HepG2 (cell line): ENCODE measurements at regions not wholly inside any gene's neighbourhood (a gene's known extent, or its start where the extent isn't known, plus 50 kb on each side); places are given as distances from the start of the nearest gene placed in this dataset.

Source experiments
- ATAC-seq: fragments of 200-7000 bp; cut with Tn5 transposase; 3 replicates; pipeline ENCODE4 v1.9.1; 2020; ENCODE audit warnings: mild to moderate bottlenecking, moderate library complexity
- BruUV-seq: library from RNA; stranded (reverse); fragments of 400-500 nt; replicated peaks from 2 replicates; lab custom pipeline; 2021; lab: Mats Ljungman, UMichigan
- CTCF ChIA-PET: fragments of 300-600 bp; formaldehyde crosslinking; extraction: SDS; loops from one replicate; lab custom pipeline; 2021; ENCODE audit warnings: low total read pairs, inconsistent platforms, low intra/inter-chr PET ratio; lab: Yijun Ruan, JAX
- POLR2A ChIA-PET: fragments of 350-600 bp; sonication (Branson Sonifier 250); formaldehyde crosslinking; loops from one replicate; lab custom pipeline; 2020; ENCODE audit warnings: antibody characterized with exemption, inconsistent platforms; lab: Yijun Ruan, JAX
- DNase-seq: peaks from one replicate; pipeline ENCODE4 v3.0.0-alpha.2; 2015; ENCODE audit warnings: low spot score
- FAIRE-seq: peaks from 3 replicates; lab custom pipeline; 2011; peaks lifted over from hg19 to GRCh38; lab: Jason Lieb, UNC
- H2AFZ ChIP-seq: one replicate; pipeline ENCODE4 v1.6.1; 2011; ENCODE audit warnings: low read length, inconsistent platforms
- H3K27ac ChIP-seq: fragments of 300-600 bp; 3 replicates; pipeline ENCODE4 v1.8.0; 2011; ENCODE audit warnings: mixed run types, mild to moderate bottlenecking, mixed read lengths, low read length, inconsistent platforms; ENCODE audit not compliant: insufficient read depth; ENCODE audit errors: extremely low read length
- H3K27me3 ChIP-seq, 2 experiments: fragments of 200-600 bp in 1 of 2; 2 replicates in 1 of 2; 3 replicates in 1 of 2; pipeline versions ENCODE4 v1.6.0 to v1.8.0; 2011; ENCODE audit warnings: low read length in 2 of 2, mild to moderate bottlenecking in 2 of 2, moderate library complexity in 2 of 2, inconsistent platforms in 1 of 2; ENCODE audit not compliant: insufficient read depth in 2 of 2, control insufficient read depth in 1 of 2
- H3K36me3 ChIP-seq, 2 experiments: fragments of 200-600 bp in 1 of 2; replicated peaks in 1 of 2; 2 replicates in 1 of 2; 3 replicates in 1 of 2; pipeline versions ENCODE4 v1.5.1 to v1.8.0; 2011; ENCODE audit warnings: low read length in 2 of 2, inconsistent platforms in 1 of 2; ENCODE audit not compliant: insufficient read depth in 2 of 2, control insufficient read depth in 1 of 2
- H3K4me1 ChIP-seq: 2 replicates; pipeline ENCODE4 v1.5.1; 2012; ENCODE audit warnings: low read length, inconsistent platforms; ENCODE audit not compliant: insufficient read depth
- H3K4me2 ChIP-seq: 2 replicates; pipeline ENCODE4 v1.6.0; 2011; ENCODE audit warnings: low read depth, low read length, inconsistent platforms
- H3K4me3 ChIP-seq, 3 experiments: fragments of 200-600 bp in 1 of 3; sonication (generic), shearing (Covaris generic) in 1 of 3; replicated peaks in 1 of 3; 2 replicates each; pipeline ENCODE4 v1.5.1; 2011 to 2016; ENCODE audit warnings: low read length in 3 of 3, inconsistent platforms in 2 of 3, low read depth in 2 of 3, mild to moderate bottlenecking in 2 of 3, control low read depth in 1 of 3, mixed read lengths in 1 of 3; ENCODE audit not compliant: insufficient read depth in 1 of 3
- H3K79me2 ChIP-seq: one replicate; pipeline ENCODE4 v1.6.1; 2011; ENCODE audit warnings: low read length, inconsistent platforms; ENCODE audit not compliant: insufficient read depth
- H3K9ac ChIP-seq: 2 replicates; pipeline ENCODE4 v1.6.0; 2011; ENCODE audit warnings: mild to moderate bottlenecking, low read depth, low read length, inconsistent platforms; ENCODE audit not compliant: insufficient read depth
- H3K9me3 ChIP-seq: 2 replicates; pipeline ENCODE4 v1.5.1; 2012; ENCODE audit warnings: mild to moderate bottlenecking, low read length
- H4K20me1 ChIP-seq: 2 replicates; pipeline ENCODE4 v1.6.0; 2011; ENCODE audit warnings: inconsistent platforms, mild to moderate bottlenecking, low read length, moderate library complexity; ENCODE audit not compliant: insufficient read depth
- CBX1 ChIP-seq: IDR thresholded peaks from one replicate; pipeline ENCODE4 v1.6.1; 2016; ENCODE audit warnings: antibody characterized with exemption, low read depth
- MIER2 ChIP-seq: IDR thresholded peaks from 2 replicates; pipeline ENCODE4 v1.6.1; 2016; ENCODE audit warnings: missing biosample characterization, missing genetic modification reagents
- MIXL1 ChIP-seq: IDR thresholded peaks from 2 replicates; pipeline ENCODE4 v1.6.1; 2016
- RAD21 ChIP-seq: fragments of 450-650 bp; formaldehyde crosslinking; IDR thresholded peaks from 2 replicates; pipeline ENCODE4 v1.5.0; 2020; ENCODE audit warnings: mild to moderate bottlenecking
- RBAK ChIP-seq: sonication (generic); formaldehyde crosslinking; IDR thresholded peaks from 2 replicates; pipeline ENCODE4 v1.5.1; 2020; ENCODE audit warnings: mild to moderate bottlenecking, missing genetic modification reagents
- ZC3H13 ChIP-seq: sonication (generic); formaldehyde crosslinking; IDR thresholded peaks from 2 replicates; pipeline ENCODE4 v1.8.1; 2023; ENCODE audit warnings: mild to moderate bottlenecking, missing genetic modification reagents, moderate library complexity
- ZFP82 ChIP-seq: sonication (generic); formaldehyde crosslinking; IDR thresholded peaks from 2 replicates; pipeline ENCODE4 v1.5.1; 2020; ENCODE audit warnings: mild to moderate bottlenecking, missing genetic modification reagents, borderline replicate concordance
- ZNF329 ChIP-seq: sonication (generic); formaldehyde crosslinking; IDR thresholded peaks from 2 replicates; pipeline ENCODE4 v1.9.0; 2021; ENCODE audit warnings: low read depth, mild to moderate bottlenecking, missing genetic modification reagents
- ZNF724P ChIP-seq: sonication (generic); formaldehyde crosslinking; IDR thresholded peaks from 2 replicates; pipeline ENCODE4 v1.8.0; 2022; ENCODE audit warnings: missing genetic modification reagents, borderline replicate concordance
- WGBS: methylation state at CpG from one replicate; pipeline ENCODE4 v1.1.6; 2017; ENCODE audit warnings: low lambda C conversion rate; 5-methylcytosine and 5-hydroxymethylcytosine counted together
- in situ Hi-C: cut with HindIII; loops from 2 replicates; pipeline ENCODE4 v1.10.0; 2017; ENCODE audit warnings: low pct_unique_long_range_greater_than_20kb; ENCODE audit not compliant: extremely low pct_ligation_motif_present
- intact Hi-C: fragments of 100-400 bp; cut with micrococcal nuclease; formaldehyde crosslinking; loops from one replicate; pipeline ENCODE4 v1.10.0; 2022; ENCODE audit not compliant: unreplicated experiment
- TF ChIP-seq, protein P1 (sequence below): sonication (generic); formaldehyde crosslinking; IDR thresholded peaks from 2 replicates; pipeline ENCODE4 v1.4.0; 2020; ENCODE audit warnings: missing genetic modification reagents
- TF ChIP-seq, protein P2 (sequence below): sonication (generic); formaldehyde crosslinking; IDR thresholded peaks from 2 replicates; pipeline ENCODE4 v1.5.0; 2020; ENCODE audit warnings: mild to moderate bottlenecking, missing genetic modification reagents
- TF ChIP-seq, protein P3 (sequence below): sonication (generic); formaldehyde crosslinking; conservative IDR thresholded peaks from 2 replicates; pipeline ENCODE4 v1.4.0; 2020; ENCODE audit warnings: missing genetic modification reagents
- TF ChIP-seq, protein P4 (sequence below): sonication (generic); formaldehyde crosslinking; IDR thresholded peaks from 2 replicates; pipeline ENCODE4 v1.4.0; 2020; ENCODE audit warnings: mild to moderate bottlenecking, low read depth, missing genetic modification reagents
- TF ChIP-seq, protein P5 (sequence below): sonication (generic); formaldehyde crosslinking; IDR thresholded peaks from 2 replicates; pipeline ENCODE4 v1.8.1; 2023; ENCODE audit warnings: missing genetic modification reagents, mild to moderate bottlenecking, borderline replicate concordance

DNA sequence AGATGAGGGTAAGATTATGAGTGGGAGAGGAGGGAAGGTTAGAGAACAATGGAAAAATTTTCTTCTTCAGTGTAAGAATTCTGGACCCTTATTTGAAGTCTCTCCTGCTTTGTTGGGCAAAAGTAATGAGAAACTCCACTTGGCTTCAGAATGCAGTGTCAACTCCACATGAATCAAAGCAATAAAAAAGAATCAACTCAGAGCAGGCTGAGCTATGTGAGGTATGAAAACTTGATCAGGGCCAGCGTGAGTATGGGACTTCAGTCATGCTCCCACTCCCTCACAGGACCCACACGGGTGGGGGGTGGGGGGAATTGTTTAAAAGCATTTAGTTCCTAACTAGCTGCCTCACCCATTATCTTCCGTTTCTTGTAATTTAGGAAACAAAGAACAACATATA, 502.2 kb downstream of the PDCD6IP start:
- H3K4me2 ChIP-seq = no peak overlapping the region
- no peak overlapping the region for H3K9ac ChIP-seq
- in situ Hi-C loops (no loop called here), intact Hi-C loops (no loop called here)
- DNase-seq (no peak), FAIRE-seq (no peak), ATAC-seq (no peak)
- CTCF ChIA-PET = no interaction called here
- no peaks in the 10 kb centered on the region for H3K9me3 ChIP-seq
- POLR2A ChIA-PET = no interaction called here
- H4K20me1 ChIP-seq = no peaks in the 10 kb centered on the region
- BruUV-seq = no TSS peak
- WGBS = 4% methylated on average over 3 of the region's 3 CpGs
- no peaks in the 10 kb centered on the region for H3K79me2 ChIP-seq
- no peak overlapping the region for H3K27ac ChIP-seq
- no peaks in the 10 kb centered on the region for H3K27me3 ChIP-seq
- TF ChIP-seq, protein P1, sequence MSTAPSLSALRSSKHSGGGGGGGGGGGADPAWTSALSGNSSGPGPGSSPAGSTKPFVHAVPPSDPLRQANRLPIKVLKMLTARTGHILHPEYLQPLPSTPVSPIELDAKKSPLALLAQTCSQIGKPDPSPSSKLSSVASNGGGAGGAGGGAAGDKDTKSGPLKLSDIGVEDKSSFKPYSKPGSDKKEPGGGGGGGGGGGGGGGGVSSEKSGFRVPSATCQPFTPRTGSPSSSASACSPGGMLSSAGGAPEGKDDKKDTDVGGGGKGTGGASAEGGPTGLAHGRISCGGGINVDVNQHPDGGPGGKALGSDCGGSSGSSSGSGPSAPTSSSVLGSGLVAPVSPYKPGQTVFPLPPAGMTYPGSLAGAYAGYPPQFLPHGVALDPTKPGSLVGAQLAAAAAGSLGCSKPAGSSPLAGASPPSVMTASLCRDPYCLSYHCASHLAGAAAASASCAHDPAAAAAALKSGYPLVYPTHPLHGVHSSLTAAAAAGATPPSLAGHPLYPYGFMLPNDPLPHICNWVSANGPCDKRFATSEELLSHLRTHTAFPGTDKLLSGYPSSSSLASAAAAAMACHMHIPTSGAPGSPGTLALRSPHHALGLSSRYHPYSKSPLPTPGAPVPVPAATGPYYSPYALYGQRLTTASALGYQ (CRISPR knock-in tag) = no peak
- TF ChIP-seq, protein P2, sequence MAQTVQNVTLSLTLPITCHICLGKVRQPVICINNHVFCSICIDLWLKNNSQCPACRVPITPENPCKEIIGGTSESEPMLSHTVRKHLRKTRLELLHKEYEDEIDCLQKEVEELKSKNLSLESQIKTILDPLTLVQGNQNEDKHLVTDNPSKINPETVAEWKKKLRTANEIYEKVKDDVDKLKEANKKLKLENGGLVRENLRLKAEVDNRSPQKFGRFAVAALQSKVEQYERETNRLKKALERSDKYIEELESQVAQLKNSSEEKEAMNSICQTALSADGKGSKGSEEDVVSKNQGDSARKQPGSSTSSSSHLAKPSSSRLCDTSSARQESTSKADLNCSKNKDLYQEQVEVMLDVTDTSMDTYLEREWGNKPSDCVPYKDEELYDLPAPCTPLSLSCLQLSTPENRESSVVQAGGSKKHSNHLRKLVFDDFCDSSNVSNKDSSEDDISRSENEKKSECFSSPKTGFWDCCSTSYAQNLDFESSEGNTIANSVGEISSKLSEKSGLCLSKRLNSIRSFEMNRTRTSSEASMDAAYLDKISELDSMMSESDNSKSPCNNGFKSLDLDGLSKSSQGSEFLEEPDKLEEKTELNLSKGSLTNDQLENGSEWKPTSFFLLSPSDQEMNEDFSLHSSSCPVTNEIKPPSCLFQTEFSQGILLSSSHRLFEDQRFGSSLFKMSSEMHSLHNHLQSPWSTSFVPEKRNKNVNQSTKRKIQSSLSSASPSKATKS (CRISPR knock-in tag) = no peak
- TF ChIP-seq, protein P3, sequence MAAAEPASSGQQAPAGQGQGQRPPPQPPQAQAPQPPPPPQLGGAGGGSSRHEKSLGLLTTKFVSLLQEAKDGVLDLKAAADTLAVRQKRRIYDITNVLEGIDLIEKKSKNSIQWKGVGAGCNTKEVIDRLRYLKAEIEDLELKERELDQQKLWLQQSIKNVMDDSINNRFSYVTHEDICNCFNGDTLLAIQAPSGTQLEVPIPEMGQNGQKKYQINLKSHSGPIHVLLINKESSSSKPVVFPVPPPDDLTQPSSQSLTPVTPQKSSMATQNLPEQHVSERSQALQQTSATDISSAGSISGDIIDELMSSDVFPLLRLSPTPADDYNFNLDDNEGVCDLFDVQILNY (CRISPR knock-in tag) = no peak
- TF ChIP-seq, protein P4, sequence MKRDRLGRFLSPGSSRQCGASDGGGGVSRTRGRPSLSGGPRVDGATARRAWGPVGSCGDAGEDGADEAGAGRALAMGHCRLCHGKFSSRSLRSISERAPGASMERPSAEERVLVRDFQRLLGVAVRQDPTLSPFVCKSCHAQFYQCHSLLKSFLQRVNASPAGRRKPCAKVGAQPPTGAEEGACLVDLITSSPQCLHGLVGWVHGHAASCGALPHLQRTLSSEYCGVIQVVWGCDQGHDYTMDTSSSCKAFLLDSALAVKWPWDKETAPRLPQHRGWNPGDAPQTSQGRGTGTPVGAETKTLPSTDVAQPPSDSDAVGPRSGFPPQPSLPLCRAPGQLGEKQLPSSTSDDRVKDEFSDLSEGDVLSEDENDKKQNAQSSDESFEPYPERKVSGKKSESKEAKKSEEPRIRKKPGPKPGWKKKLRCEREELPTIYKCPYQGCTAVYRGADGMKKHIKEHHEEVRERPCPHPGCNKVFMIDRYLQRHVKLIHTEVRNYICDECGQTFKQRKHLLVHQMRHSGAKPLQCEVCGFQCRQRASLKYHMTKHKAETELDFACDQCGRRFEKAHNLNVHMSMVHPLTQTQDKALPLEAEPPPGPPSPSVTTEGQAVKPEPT (CRISPR knock-in tag) = no peak
- TF ChIP-seq ZNF724P (CRISPR knock-in tag) (no peak), RBAK (CRISPR knock-in tag) (no peak), ZNF329 (no peak), ZC3H13 (CRISPR knock-in tag) (no peak), CBX1 (no peak), RAD21 (no peak), MIXL1 (CRISPR knock-in tag) (no peak), ZFP82 (no peak), MIER2 (no peak)
- TF ChIP-seq, protein P5, sequence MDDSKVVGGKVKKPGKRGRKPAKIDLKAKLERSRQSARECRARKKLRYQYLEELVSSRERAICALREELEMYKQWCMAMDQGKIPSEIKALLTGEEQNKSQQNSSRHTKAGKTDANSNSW (CRISPR knock-in tag) = no peak
- H3K4me1 ChIP-seq = no peaks in the 10 kb centered on the region
- H2AFZ ChIP-seq = no peak overlapping the region
- H3K36me3 ChIP-seq = no peaks in the 10 kb centered on the region
- H3K4me3 ChIP-seq = no peak overlapping the region
